SH-SY5Y (cell line): ENCODE measurements at regions not wholly inside any gene's neighbourhood (a gene's known extent, or its start where the extent isn't known, plus 50 kb on each side); places are given as distances from the start of the nearest gene placed in this dataset.

Experiments
- GATA2 ChIP-seq: IDR thresholded peaks from 2 replicates; pipeline ENCODE4 v1.6.1; 2011; ENCODE audit warnings: mild to moderate bottlenecking, low read depth, low read length
- GATA3 ChIP-seq: IDR thresholded peaks from 2 replicates; pipeline ENCODE4 v1.6.1; 2011; ENCODE audit warnings: low read depth, mild to moderate bottlenecking, low read length, moderate library complexity

GRCh38 chr18:67969458-67969857, 452.9 kb upstream of the DSEL start:
- TF ChIP-seq GATA2: no peak
- no peak for TF ChIP-seq GATA3
